Fibroblast of mammary gland (primary cell): ENCODE measurements at regions not wholly inside any gene's neighbourhood (a gene's known extent, or its start where the extent isn't known, plus 50 kb on each side); places are given as distances from the start of the nearest gene placed in this dataset.

Experiments
- DNase-seq: peaks from one replicate; pipeline ENCODE4 v3.0.0-alpha.2; 2010; ENCODE audit warnings: low read depth
- H3K4me3 ChIP-seq: 2 replicates; pipeline ENCODE4 v1.5.1; 2011; ENCODE audit warnings: low read depth, mild to moderate bottlenecking, low read length, moderate library complexity; ENCODE audit not compliant: control insufficient read depth
- CTCF ChIP-seq: conservative IDR thresholded peaks from 2 replicates; pipeline ENCODE4 v1.5.1; 2011; ENCODE audit warnings: low read depth, low read length, inconsistent platforms; ENCODE audit not compliant: control insufficient read depth, insufficient read depth

DNA sequence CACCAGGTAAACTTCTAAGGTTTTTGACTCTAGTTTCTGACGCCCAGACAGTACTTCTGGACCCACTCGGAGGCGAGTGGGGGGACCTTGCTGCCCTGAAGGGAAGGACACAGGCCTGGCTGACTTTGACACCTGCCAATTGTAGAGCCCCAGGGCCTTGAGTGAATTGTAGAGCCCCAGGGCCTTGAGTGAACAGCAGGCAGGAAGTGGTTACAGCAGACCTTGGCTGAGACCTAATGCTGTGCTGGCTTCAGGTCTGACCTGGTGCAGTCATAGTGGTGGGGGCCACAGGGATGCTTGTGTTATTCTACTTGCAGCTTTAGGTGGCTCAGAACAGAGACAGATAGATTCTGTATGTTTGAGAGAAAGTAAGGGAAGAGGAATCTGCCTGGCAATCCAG lies 344.3 kb downstream of the DUSP10 start:
- TF ChIP-seq CTCF: no peak
- DNase-seq: no peak
- H3K4me3 ChIP-seq: no peak overlapping the region

GRCh38 chr1:221405146-221405545 lies 336.7 kb downstream of the DUSP10 start:
- H3K4me3 ChIP-seq: no peak overlapping the region
- DNase-seq: no peak
- no peak for TF ChIP-seq CTCF

DNA sequence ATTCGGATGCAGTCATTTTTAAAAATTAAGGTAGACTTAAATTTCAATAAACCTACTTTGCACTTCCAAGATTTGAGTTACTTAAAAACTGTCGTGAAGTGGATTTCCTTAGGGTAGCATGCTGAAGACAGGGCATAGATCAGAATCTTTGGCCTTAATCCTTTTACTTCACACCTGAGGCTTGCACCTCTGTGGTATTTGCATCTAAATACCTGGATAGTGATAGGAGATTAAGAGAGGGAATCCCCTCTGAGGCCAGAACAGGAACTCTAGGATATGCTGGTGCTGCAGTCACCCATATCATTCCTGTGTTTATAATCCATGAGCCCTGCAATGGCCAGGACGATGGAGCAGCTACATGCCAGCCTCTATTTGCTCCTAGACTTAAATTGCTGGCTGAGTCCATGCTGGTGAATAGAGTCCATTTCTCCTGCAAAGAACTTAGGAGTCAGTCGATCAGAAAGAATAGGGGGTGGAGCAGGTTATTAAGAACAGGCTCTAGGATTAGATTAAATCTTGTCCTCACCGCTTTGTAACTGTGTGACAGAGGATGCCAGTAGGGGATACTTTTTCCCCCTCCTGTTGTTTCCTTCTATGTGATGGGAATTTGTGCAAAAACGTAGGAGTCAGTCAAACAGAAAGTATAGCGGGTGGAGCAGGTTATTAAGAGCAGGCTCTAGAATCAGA lies 333.6 kb downstream of the DUSP10 start:
- no peak overlapping the region for H3K4me3 ChIP-seq
- no peak for TF ChIP-seq CTCF
- no peak for DNase-seq

GRCh38 chr1:221411283-221411682 lies 330.6 kb downstream of the DUSP10 start:
- DNase-seq: no peak
- TF ChIP-seq CTCF: no peak

DNA sequence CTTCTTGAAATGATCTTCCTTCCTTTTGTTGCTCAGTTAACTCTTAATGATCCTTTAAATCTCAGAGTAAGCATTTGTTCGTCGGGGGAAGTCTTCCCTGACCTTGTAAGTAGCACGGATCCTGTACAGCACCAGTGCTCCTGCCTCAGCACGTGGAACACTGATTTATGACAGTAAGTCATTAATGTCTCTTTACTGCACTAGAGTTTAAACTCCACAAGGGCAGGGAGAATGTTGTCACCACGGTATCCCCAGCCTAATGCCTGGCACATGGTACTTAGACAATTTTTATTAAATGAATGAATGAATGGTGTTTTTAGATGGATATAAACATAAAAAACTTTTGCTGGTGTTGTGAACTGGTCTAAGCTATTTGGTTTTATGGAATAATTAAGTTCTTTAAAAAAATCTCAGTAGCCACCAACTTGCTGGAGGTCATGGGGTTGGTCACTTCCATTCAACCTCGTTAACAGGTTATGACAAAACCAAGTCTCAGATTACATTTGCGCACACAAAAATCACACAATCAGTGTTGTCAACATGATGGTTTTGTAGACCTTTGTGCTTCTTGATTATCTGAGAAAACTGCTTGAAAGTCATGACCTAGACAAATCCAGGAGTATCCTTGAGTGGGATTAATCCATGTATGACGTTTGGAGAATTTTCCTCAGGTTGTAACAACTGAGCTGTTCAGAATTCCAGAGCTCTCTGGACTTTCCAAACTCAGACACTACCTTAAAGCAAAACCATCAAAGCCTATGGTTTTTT lies 326.9 kb downstream of the DUSP10 start:
- no peak for TF ChIP-seq CTCF
- no peak for DNase-seq
- no peak overlapping the region for H3K4me3 ChIP-seq

More at GRCh38 chr1:221411283-221411682, 330.6 kb downstream of the DUSP10 start:
- H3K4me3 ChIP-seq: no peak overlapping the region

DNA sequence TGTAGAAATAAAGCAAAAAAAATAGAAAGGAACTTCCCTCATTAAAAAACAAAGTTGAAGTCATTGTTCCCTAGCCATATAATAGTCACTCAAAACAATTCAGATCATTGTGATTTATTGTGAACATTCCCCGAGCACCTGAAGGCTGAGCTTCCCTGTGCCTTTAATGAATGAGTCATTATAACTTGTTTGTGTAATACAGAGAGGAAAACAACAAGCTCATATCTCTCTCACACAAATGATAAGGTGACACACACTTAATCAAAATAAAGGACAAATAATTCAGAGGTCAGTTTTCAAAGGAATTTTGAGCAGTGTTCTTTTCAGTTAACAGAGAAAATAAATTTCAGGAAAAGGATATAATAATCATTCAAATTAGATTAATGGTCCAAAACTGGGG lies 326.2 kb downstream of the DUSP10 start:
- no peak for TF ChIP-seq CTCF
- no peak for DNase-seq
- H3K4me3 ChIP-seq: no peak overlapping the region
